Activated T-helper 17 cell treated with anti-CD3 and anti-CD28 coated beads, Interleukin-2, amount 50 U/mL, for 72 hours (primary cell): ENCODE measurements at regions not wholly inside any gene's neighbourhood (a gene's known extent, or its start where the extent isn't known, plus 50 kb on each side); places are given as distances from the start of the nearest gene placed in this dataset.

Experiments
- ATAC-seq: fragments of 150-1000 bp; cut with Tn5 transposase; replicated peaks from 2 replicates; pipeline ENCODE4 v1.10.0; 2021; ENCODE audit warnings: mild to moderate bottlenecking, moderate library complexity
- H3K27ac Mint-ChIP-seq: one replicate; pipeline ENCODE4 v1.8.0; 2022; ENCODE audit warnings: mixed read lengths
- H3K27me3 Mint-ChIP-seq: one replicate; pipeline ENCODE4 v1.8.0; 2022; ENCODE audit warnings: mixed read lengths
- H3K36me3 Mint-ChIP-seq: one replicate; pipeline ENCODE4 v1.8.0; 2022; ENCODE audit warnings: low read depth, mild to moderate bottlenecking, mixed read lengths
- H3K4me1 Mint-ChIP-seq: one replicate; pipeline ENCODE4 v1.8.0; 2022; ENCODE audit warnings: mixed read lengths
- H3K4me3 Mint-ChIP-seq: one replicate; pipeline ENCODE4 v1.8.0; 2022; ENCODE audit warnings: mild to moderate bottlenecking, mixed read lengths
- H3K9me3 Mint-ChIP-seq: one replicate; pipeline ENCODE4 v1.8.0; 2022; ENCODE audit warnings: mixed read lengths

- Mint-ChIP-seq H3K36me3 (no peaks in the 10 kb centered on the region), H3K4me1 (no peaks in the 10 kb centered on the region), H3K27ac (no peak overlapping the region), H3K9me3 (peaks cover 25% of the 10 kb centered on the region), H3K4me3 (no peak overlapping the region), H3K27me3 (no peaks in the 10 kb centered on the region)
- no peak for ATAC-seq
Measured at GRCh38 chr11:80773919-80774318, 1333.1 kb upstream of the TENM4 start.

GRCh38 chr11:80771017-80771416 is 1330.2 kb upstream of the TENM4 start:
- Mint-ChIP-seq H3K36me3 (no peaks in the 10 kb centered on the region), H3K9me3 (peaks cover 21% of the 10 kb centered on the region), H3K4me3 (no peak overlapping the region), H3K4me1 (no peaks in the 10 kb centered on the region), H3K27me3 (no peaks in the 10 kb centered on the region), H3K27ac (no peak overlapping the region)
- ATAC-seq, result no peak

GRCh38 chr11:80758787-80759186 is 1318.0 kb upstream of the TENM4 start:
- Mint-ChIP-seq H3K4me3 (no peak overlapping the region), H3K4me1 (no peaks in the 10 kb centered on the region), H3K27ac (no peak overlapping the region), H3K27me3 (no peaks in the 10 kb centered on the region), H3K36me3 (no peaks in the 10 kb centered on the region), H3K9me3 (peaks cover 24% of the 10 kb centered on the region)
- no peak for ATAC-seq

GRCh38 chr11:80748207-80748925 is 1307.5 kb upstream of the TENM4 start:
- H3K4me1 Mint-ChIP-seq, result no peaks in the 10 kb centered on the region
- H3K27ac Mint-ChIP-seq, result no peak overlapping the region
- no peak for ATAC-seq
- no peaks in the 10 kb centered on the region for H3K36me3 Mint-ChIP-seq
- H3K9me3 Mint-ChIP-seq, result peaks cover 16% of the 10 kb centered on the region
- H3K4me3 Mint-ChIP-seq, result no peak overlapping the region
- H3K27me3 Mint-ChIP-seq, result no peaks in the 10 kb centered on the region

- no peak for ATAC-seq
- no peaks in the 10 kb centered on the region for H3K27me3 Mint-ChIP-seq
Measured at GRCh38 chr11:80746300-80746699, 1305.5 kb upstream of the TENM4 start.

GRCh38 chr11:80745416-80745815 is 1304.6 kb upstream of the TENM4 start:
- Mint-ChIP-seq H3K4me1 (no peaks in the 10 kb centered on the region), H3K27ac (no peak overlapping the region), H3K27me3 (no peaks in the 10 kb centered on the region), H3K9me3 (peaks cover 26% of the 10 kb centered on the region), H3K36me3 (no peaks in the 10 kb centered on the region), H3K4me3 (no peak overlapping the region)
- ATAC-seq, result no peak

More at GRCh38 chr11:80746300-80746699, 1305.5 kb upstream of the TENM4 start:
- Mint-ChIP-seq H3K4me3 (no peak overlapping the region), H3K27ac (no peak overlapping the region), H3K36me3 (no peaks in the 10 kb centered on the region), H3K9me3 (peaks cover 24% of the 10 kb centered on the region), H3K4me1 (no peaks in the 10 kb centered on the region)

- ATAC-seq, result no peak
- Mint-ChIP-seq H3K27ac (no peak overlapping the region), H3K27me3 (no peaks in the 10 kb centered on the region), H3K9me3 (peaks cover 22% of the 10 kb centered on the region), H3K4me3 (no peak overlapping the region), H3K4me1 (no peaks in the 10 kb centered on the region), H3K36me3 (no peaks in the 10 kb centered on the region)
Measured at GRCh38 chr11:80733790-80734189, 1293.0 kb upstream of the TENM4 start.

- Mint-ChIP-seq H3K27me3 (no peaks in the 10 kb centered on the region), H3K9me3 (peaks cover 21% of the 10 kb centered on the region), H3K4me1 (no peaks in the 10 kb centered on the region), H3K27ac (no peak overlapping the region), H3K36me3 (no peaks in the 10 kb centered on the region), H3K4me3 (no peak overlapping the region)
- ATAC-seq, result no peak
Measured at GRCh38 chr11:80733361-80733760, 1292.5 kb upstream of the TENM4 start.

- H3K9me3 Mint-ChIP-seq, result peaks cover 16% of the 10 kb centered on the region
- no peaks in the 10 kb centered on the region for H3K27me3 Mint-ChIP-seq
- no peaks in the 10 kb centered on the region for H3K36me3 Mint-ChIP-seq
- no peak for ATAC-seq
- no peak overlapping the region for H3K27ac Mint-ChIP-seq
- H3K4me3 Mint-ChIP-seq, result no peak overlapping the region
- H3K4me1 Mint-ChIP-seq, result no peaks in the 10 kb centered on the region
Measured at GRCh38 chr11:80727315-80727714, 1286.5 kb upstream of the TENM4 start.

GRCh38 chr11:80726236-80726635 is 1285.4 kb upstream of the TENM4 start:
- H3K27me3 Mint-ChIP-seq, result no peaks in the 10 kb centered on the region
- no peak for ATAC-seq
- H3K4me3 Mint-ChIP-seq, result no peak overlapping the region
- H3K36me3 Mint-ChIP-seq, result no peaks in the 10 kb centered on the region
- peaks cover 16% of the 10 kb centered on the region for H3K9me3 Mint-ChIP-seq
- H3K4me1 Mint-ChIP-seq, result no peaks in the 10 kb centered on the region
- H3K27ac Mint-ChIP-seq, result no peak overlapping the region

GRCh38 chr11:80724366-80724765 is 1283.5 kb upstream of the TENM4 start:
- Mint-ChIP-seq H3K9me3 (peaks cover 18% of the 10 kb centered on the region), H3K27ac (no peak overlapping the region), H3K4me3 (no peak overlapping the region), H3K27me3 (no peaks in the 10 kb centered on the region), H3K36me3 (no peaks in the 10 kb centered on the region), H3K4me1 (no peaks in the 10 kb centered on the region)
- ATAC-seq, result no peak

GRCh38 chr11:80722629-80723028 is 1281.8 kb upstream of the TENM4 start:
- ATAC-seq, result no peak
- H3K36me3 Mint-ChIP-seq, result no peaks in the 10 kb centered on the region
- H3K4me3 Mint-ChIP-seq, result no peak overlapping the region
- H3K9me3 Mint-ChIP-seq, result peaks cover 20% of the 10 kb centered on the region
- no peaks in the 10 kb centered on the region for H3K4me1 Mint-ChIP-seq
- H3K27ac Mint-ChIP-seq, result no peak overlapping the region
- no peaks in the 10 kb centered on the region for H3K27me3 Mint-ChIP-seq

GRCh38 chr11:80720295-80720694 is 1279.5 kb upstream of the TENM4 start:
- no peaks in the 10 kb centered on the region for H3K27me3 Mint-ChIP-seq
- H3K4me1 Mint-ChIP-seq, result no peaks in the 10 kb centered on the region
- no peaks in the 10 kb centered on the region for H3K36me3 Mint-ChIP-seq
- H3K4me3 Mint-ChIP-seq, result no peak overlapping the region
- H3K9me3 Mint-ChIP-seq, result peaks cover 14% of the 10 kb centered on the region
- ATAC-seq, result no peak
- H3K27ac Mint-ChIP-seq, result no peak overlapping the region

GRCh38 chr11:80719292-80719646 is 1278.4 kb upstream of the TENM4 start:
- ATAC-seq, result no peak
- Mint-ChIP-seq H3K27ac (no peak overlapping the region), H3K4me1 (no peaks in the 10 kb centered on the region), H3K27me3 (no peaks in the 10 kb centered on the region), H3K9me3 (peaks cover 19% of the 10 kb centered on the region), H3K4me3 (no peak overlapping the region), H3K36me3 (no peaks in the 10 kb centered on the region)

- ATAC-seq, result no peak
- peaks cover 19% of the 10 kb centered on the region for H3K9me3 Mint-ChIP-seq
- no peak overlapping the region for H3K4me3 Mint-ChIP-seq
- H3K4me1 Mint-ChIP-seq, result no peaks in the 10 kb centered on the region
- no peaks in the 10 kb centered on the region for H3K36me3 Mint-ChIP-seq
- no peaks in the 10 kb centered on the region for H3K27me3 Mint-ChIP-seq
- H3K27ac Mint-ChIP-seq, result no peak overlapping the region
Measured at GRCh38 chr11:80718611-80719291, 1277.9 kb upstream of the TENM4 start.
